Stimulated activated CD4-positive, alpha-beta T cell treated with anti-CD3 and anti-CD28 coated beads, Interleukin-1b, Interleukin-23, amount 100 ng/mL, for 48 hours (primary cell): ENCODE measurements at regions not wholly inside any gene's neighbourhood (a gene's known extent, or its start where the extent isn't known, plus 50 kb on each side); places are given as distances from the start of the nearest gene placed in this dataset.
"Not testable (repeated sequence)": the region's sequence is repeated elsewhere in the genome, so short reads cannot be mapped to it uniquely, and the experiment has no call there.

Experiments
- DNase-seq: peaks from one replicate; pipeline ENCODE4 v3.0.0-alpha.2; 2020

GRCh38 chr5:167934551-167934971 lies 356.9 kb upstream of the WWC1 start:
- DNase-seq = no peak

GRCh38 chr5:167936022-167936421 lies 355.4 kb upstream of the WWC1 start:
- DNase-seq = no peak

GRCh38 chr5:167936944-167937634 lies 354.4 kb upstream of the WWC1 start:
- no peak for DNase-seq

- no peak for DNase-seq
These were observed 353.8 kb upstream of the WWC1 start for GRCh38 chr5:167937635-167937998.

GRCh38 chr5:167939686-167940085 lies 351.8 kb upstream of the WWC1 start:
- no peak for DNase-seq

GRCh38 chr5:167940911-167941310 lies 350.5 kb upstream of the WWC1 start:
- no peak for DNase-seq

GRCh38 chr5:167941556-167941955 lies 349.9 kb upstream of the WWC1 start:
- DNase-seq = not testable (repeated sequence)

- no peak for DNase-seq
These were observed 348.1 kb upstream of the WWC1 start for GRCh38 chr5:167943343-167943742.

- DNase-seq = no peak
These were observed 347.2 kb upstream of the WWC1 start for GRCh38 chr5:167944121-167944852.

- no peak for DNase-seq
These were observed 345.7 kb upstream of the WWC1 start for GRCh38 chr5:167945542-167946384.

GRCh38 chr5:167947306-167947705 lies 344.1 kb upstream of the WWC1 start:
- DNase-seq = no peak

- no peak for DNase-seq
These were observed 343.2 kb upstream of the WWC1 start for GRCh38 chr5:167948251-167948650.

GRCh38 chr5:167949435-167949834 lies 342.0 kb upstream of the WWC1 start:
- DNase-seq = no peak

GRCh38 chr5:167950126-167950721 lies 341.2 kb upstream of the WWC1 start:
- DNase-seq = no peak

GRCh38 chr5:167951116-167951515 lies 340.3 kb upstream of the WWC1 start:
- DNase-seq = no peak

GRCh38 chr5:167952278-167952995 lies 339.0 kb upstream of the WWC1 start:
- no peak for DNase-seq

- no peak for DNase-seq
These were observed 338.2 kb upstream of the WWC1 start for GRCh38 chr5:167953151-167953798.

- DNase-seq = no peak
These were observed 329.7 kb upstream of the WWC1 start for GRCh38 chr5:167961731-167962130.

- no peak for DNase-seq
These were observed 326.9 kb upstream of the WWC1 start for GRCh38 chr5:167964529-167964928.

- no peak for DNase-seq
These were observed 325.7 kb upstream of the WWC1 start for GRCh38 chr5:167965710-167966109.

- DNase-seq = no peak
These were observed 324.5 kb upstream of the WWC1 start for GRCh38 chr5:167966979-167967378.
